Erythroblast (primary cell): ENCODE measurements at regions not wholly inside any gene's neighbourhood (a gene's known extent, or its start where the extent isn't known, plus 50 kb on each side); places are given as distances from the start of the nearest gene placed in this dataset.
"Not testable (repeated sequence)": the region's sequence is repeated elsewhere in the genome, so short reads cannot be mapped to it uniquely, and the experiment has no call there.

ENCODE experiments used
- DNase-seq, 2 experiments: peaks; one replicate each; lab custom pipeline; 2025; lab: John Stamatoyannopoulos, UW
- GATA1 ChIP-seq: IDR thresholded peaks from 2 replicates; pipeline ENCODE4 v1.6.1; 2011; ENCODE audit warnings: low read depth, mild to moderate bottlenecking, control low read depth, low read length, moderate library complexity
- POLR2A ChIP-seq: IDR thresholded peaks from 2 replicates; pipeline ENCODE4 v1.6.1; 2011; ENCODE audit warnings: mild to moderate bottlenecking, low read length

GRCh38 chr6:85068221-85068620, 303.8 kb upstream of the TBX18 start:
- DNase-seq, result no peak

GRCh38 chr6:85066266-85066665, 301.9 kb upstream of the TBX18 start:
- no peak for DNase-seq
- TF ChIP-seq POLR2A, result no peak
- TF ChIP-seq GATA1, result no peak

More at GRCh38 chr6:85068221-85068620, 303.8 kb upstream of the TBX18 start:
- no peak for TF ChIP-seq POLR2A

- DNase-seq, result no peak
- no peak for TF ChIP-seq GATA1
- no peak for TF ChIP-seq POLR2A
Measured at GRCh38 chr6:85065831-85066230, 301.4 kb upstream of the TBX18 start.

- no peak for DNase-seq
- TF ChIP-seq GATA1 (no peak), POLR2A (no peak)
Measured at GRCh38 chr6:85063611-85064010, 299.2 kb upstream of the TBX18 start.

- DNase-seq, result no peak
- TF ChIP-seq GATA1, result no peak
- no peak for TF ChIP-seq POLR2A
Measured at GRCh38 chr6:85062884-85063283, 298.5 kb upstream of the TBX18 start.

GRCh38 chr6:85058806-85059205, 294.4 kb upstream of the TBX18 start:
- no peak for DNase-seq
- TF ChIP-seq GATA1 (no peak), POLR2A (no peak)

GRCh38 chr6:85050149-85050548, 285.8 kb upstream of the TBX18 start:
- DNase-seq, result no peak
- no peak for TF ChIP-seq POLR2A
- no peak for TF ChIP-seq GATA1

GRCh38 chr6:85049282-85049681, 284.9 kb upstream of the TBX18 start:
- DNase-seq, result no peak
- TF ChIP-seq GATA1, result no peak
- TF ChIP-seq POLR2A, result no peak

GRCh38 chr6:85047818-85048217, 283.4 kb upstream of the TBX18 start:
- TF ChIP-seq GATA1, result no peak
- TF ChIP-seq POLR2A, result no peak
- DNase-seq, result peak in 1 of 2 experiments; percentile 1

- DNase-seq, result not testable (repeated sequence)
Measured at GRCh38 chr6:85045767-85046166, 281.4 kb upstream of the TBX18 start.

GRCh38 chr6:85044361-85044760, 280.0 kb upstream of the TBX18 start:
- TF ChIP-seq POLR2A (no peak), GATA1 (no peak)
- no peak for DNase-seq

GRCh38 chr6:85041376-85041775, 277.0 kb upstream of the TBX18 start:
- no peak for DNase-seq
- TF ChIP-seq GATA1 (no peak), POLR2A (no peak)

- no peak for DNase-seq
- no peak for TF ChIP-seq POLR2A
- TF ChIP-seq GATA1, result no peak
Measured at GRCh38 chr6:85037221-85037620, 272.8 kb upstream of the TBX18 start.

- no peak for TF ChIP-seq POLR2A
- TF ChIP-seq GATA1, result no peak
- DNase-seq, result no peak
Measured at GRCh38 chr6:85035766-85036165, 271.4 kb upstream of the TBX18 start.

- TF ChIP-seq POLR2A, result no peak
- no peak for TF ChIP-seq GATA1
- DNase-seq, result no peak
Measured at GRCh38 chr6:85033547-85033946, 269.1 kb upstream of the TBX18 start.

- TF ChIP-seq GATA1, result no peak
- no peak for DNase-seq
Measured at GRCh38 chr6:85026021-85026420, 261.6 kb upstream of the TBX18 start.

GRCh38 chr6:85023721-85024120, 259.3 kb upstream of the TBX18 start:
- TF ChIP-seq GATA1 (no peak), POLR2A (no peak)

More at GRCh38 chr6:85023721-85024120, 259.3 kb upstream of the TBX18 start:
- DNase-seq, result no peak
